Esophagus muscularis mucosa (tissue), 4 donors: ENCODE measurements at regions not wholly inside any gene's neighbourhood (a gene's known extent, or its start where the extent isn't known, plus 50 kb on each side); places are given as distances from the start of the nearest gene placed in this dataset.

Experiments used
- DNase-seq: peaks from one replicate; pipeline ENCODE4 v3.0.0-alpha.2; 2017; ENCODE audit errors: extremely low spot score
- H3K27ac ChIP-seq, 4 donors: fragments of 200-600 bp; sonication (generic); replicated peaks in 1 of 4; 1 replicate in 3 of 4; 2 replicates in 1 of 4; pipeline ENCODE4 v1.5.1; 2016 to 2019; ENCODE audit warnings: mild to moderate bottlenecking in 1 of 4
- H3K27me3 ChIP-seq, 4 donors: fragments of 200-600 bp; sonication (generic); one replicate each; pipeline versions ENCODE4 v1.5.1 to v1.6.0; 2016 to 2019
- H3K36me3 ChIP-seq, 4 donors: fragments of 200-600 bp; sonication (generic); one replicate each; pipeline ENCODE4 v1.5.1; 2016 to 2019
- H3K4me1 ChIP-seq, 4 donors: fragments of 200-600 bp; sonication (generic); one replicate each; pipeline ENCODE4 v1.5.1; 2016 to 2019
- H3K4me3 ChIP-seq, 4 donors: fragments of 200-600 bp; sonication (generic); 1 replicate in 2 of 4; 2 replicates in 2 of 4; pipeline ENCODE4 v1.5.1; 2016 to 2019; ENCODE audit warnings: mild to moderate bottlenecking in 4 of 4, moderate library complexity in 1 of 4
- H3K9me3 ChIP-seq, 4 donors: fragments of 200-600 bp; sonication (generic); 1 replicate in 3 of 4; 2 replicates in 1 of 4; pipeline ENCODE4 v1.5.1; 2016 to 2019
- CTCF ChIP-seq, 3 experiments: fragments of 200-600 bp in 2 of 3; fragments of 450-650 bp in 1 of 3; sonication (generic) in 2 of 3; IDR thresholded peaks; one replicate each; pipeline ENCODE4 v1.5.1; 2017 to 2019; ENCODE audit warnings: antibody characterized with exemption in 3 of 3, mild to moderate bottlenecking in 2 of 3, moderate library complexity in 1 of 3
- EP300 ChIP-seq: sonication (generic); formaldehyde crosslinking; IDR thresholded peaks from one replicate; pipeline ENCODE4 v1.6.1; 2017; ENCODE audit warnings: antibody characterized with exemption
- POLR2A ChIP-seq: fragments of 450-650 bp; IDR thresholded peaks from one replicate; pipeline ENCODE4 v1.6.1; 2017; ENCODE audit warnings: antibody characterized with exemption, moderate library complexity, mild to moderate bottlenecking, low read depth
- POLR2AphosphoS5 ChIP-seq, 2 donors: sonication (generic); formaldehyde crosslinking; IDR thresholded peaks; one replicate each; pipeline ENCODE4 v1.6.1; 2017; ENCODE audit warnings: antibody characterized with exemption in 2 of 2
- WGBS: methylation state at CpG from one replicate; pipeline ENCODE4 v1.1.5; 2018; 5-methylcytosine and 5-hydroxymethylcytosine counted together
- intact Hi-C: fragments of 100-400 bp; cut with DNase I; formaldehyde crosslinking; loops from one replicate; pipeline ENCODE4 v1.15.1; 2023

- no peak overlapping the region for H3K27ac ChIP-seq
- no peaks in the 10 kb centered on the region for H3K9me3 ChIP-seq
- no peak for DNase-seq
- no peaks in the 10 kb centered on the region for H3K27me3 ChIP-seq
- TF ChIP-seq CTCF (IDR thresholded peaks at IDR 0.05) (no peak), POLR2AphosphoS5 (IDR thresholded peaks at IDR 0.05) (no peak), POLR2A (no peak), EP300 (no peak)
- 94% methylated on average over 1 of the region's 1 CpG for WGBS
- H3K4me1 ChIP-seq, result no peaks in the 10 kb centered on the region
- intact Hi-C loops, result no loop called here
- H3K4me3 ChIP-seq, result no peak overlapping the region
- H3K36me3 ChIP-seq, result no peaks in the 10 kb centered on the region
Measured at GRCh38 chr2:125638345-125638744, 1017.6 kb upstream of the GYPC start.

GRCh38 chr2:125642032-125642431 lies 1013.9 kb upstream of the GYPC start:
- WGBS, result 88% methylated on average over 2 of the region's 2 CpGs
- no peak overlapping the region for H3K27ac ChIP-seq
- intact Hi-C loops, result no loop called here
- DNase-seq, result no peak
- no peak overlapping the region for H3K4me3 ChIP-seq
- no peaks in the 10 kb centered on the region for H3K9me3 ChIP-seq
- H3K4me1 ChIP-seq, result no peaks in the 10 kb centered on the region
- TF ChIP-seq EP300 (no peak), CTCF (IDR thresholded peaks at IDR 0.05) (no peak), POLR2AphosphoS5 (IDR thresholded peaks at IDR 0.05) (no peak), POLR2A (no peak)
- no peaks in the 10 kb centered on the region for H3K27me3 ChIP-seq
- H3K36me3 ChIP-seq, result no peaks in the 10 kb centered on the region

GRCh38 chr2:125643128-125643527 lies 1012.8 kb upstream of the GYPC start:
- no peaks in the 10 kb centered on the region for H3K36me3 ChIP-seq
- no peak for TF ChIP-seq POLR2A
- TF ChIP-seq POLR2AphosphoS5 (IDR thresholded peaks at IDR 0.05), result no peak
- TF ChIP-seq CTCF (IDR thresholded peaks at IDR 0.05), result no peak
- no peak for TF ChIP-seq EP300
- H3K4me3 ChIP-seq, result no peak overlapping the region
- WGBS, result 73% methylated on average over 2 of the region's 2 CpGs
- no peak overlapping the region for H3K27ac ChIP-seq
- no peak for DNase-seq
- no peaks in the 10 kb centered on the region for H3K9me3 ChIP-seq
- intact Hi-C loops, result no loop called here
- H3K4me1 ChIP-seq, result no peaks in the 10 kb centered on the region
- H3K27me3 ChIP-seq, result no peaks in the 10 kb centered on the region

- no peaks in the 10 kb centered on the region for H3K9me3 ChIP-seq
- intact Hi-C loops, result no loop called here
- H3K4me1 ChIP-seq, result no peaks in the 10 kb centered on the region
- WGBS, result 53% methylated on average over 8 of the region's 8 CpGs
- H3K27ac ChIP-seq, result no peak overlapping the region
- H3K4me3 ChIP-seq, result no peak overlapping the region
- no peak for DNase-seq
- H3K27me3 ChIP-seq, result no peaks in the 10 kb centered on the region
- H3K36me3 ChIP-seq, result no peaks in the 10 kb centered on the region
- TF ChIP-seq CTCF (IDR thresholded peaks at IDR 0.05), result no peak
- TF ChIP-seq POLR2A, result no peak
- no peak for TF ChIP-seq EP300
- TF ChIP-seq POLR2AphosphoS5 (IDR thresholded peaks at IDR 0.05), result no peak
Measured at GRCh38 chr2:125643585-125643984, 1012.4 kb upstream of the GYPC start.

GRCh38 chr2:125644257-125644656 lies 1011.7 kb upstream of the GYPC start:
- no peak for TF ChIP-seq POLR2AphosphoS5 (IDR thresholded peaks at IDR 0.05)

More at GRCh38 chr2:125644257-125644656, 1011.7 kb upstream of the GYPC start:
- 92% methylated on average over 1 of the region's 1 CpG for WGBS
- H3K4me3 ChIP-seq, result no peak overlapping the region
- no peak for DNase-seq
- no peak overlapping the region for H3K27ac ChIP-seq
- no peaks in the 10 kb centered on the region for H3K36me3 ChIP-seq
- no peaks in the 10 kb centered on the region for H3K4me1 ChIP-seq
- no peaks in the 10 kb centered on the region for H3K27me3 ChIP-seq
- H3K9me3 ChIP-seq, result no peaks in the 10 kb centered on the region
- intact Hi-C loops, result no loop called here
